HUES48 (cell line): ENCODE measurements at regions not wholly inside any gene's neighbourhood (a gene's known extent, or its start where the extent isn't known, plus 50 kb on each side); places are given as distances from the start of the nearest gene placed in this dataset.
"Not testable (repeated sequence)": the region's sequence is repeated elsewhere in the genome, so short reads cannot be mapped to it uniquely, and the experiment has no call there.

Experiments
- H3K27ac ChIP-seq: one replicate; pipeline ENCODE4 v1.7.0; 2013; ENCODE audit warnings: low read depth, low read length, inconsistent platforms
- H3K27me3 ChIP-seq: 2 replicates; pipeline ENCODE4 v1.6.1; 2013; ENCODE audit warnings: mild to moderate bottlenecking, low read length; ENCODE audit not compliant: control insufficient read depth, insufficient read depth
- H3K36me3 ChIP-seq: 2 replicates; pipeline ENCODE4 v1.6.1; 2013; ENCODE audit warnings: low read length; ENCODE audit not compliant: control insufficient read depth, insufficient read depth
- H3K4me1 ChIP-seq: 2 replicates; pipeline ENCODE4 v1.6.1; 2013; ENCODE audit warnings: mild to moderate bottlenecking, low read length; ENCODE audit not compliant: control insufficient read depth, insufficient read depth
- H3K4me3 ChIP-seq: 2 replicates; pipeline ENCODE4 v1.5.1; 2013; ENCODE audit warnings: mild to moderate bottlenecking, low read depth, low read length
- H3K9ac ChIP-seq: 2 replicates; pipeline ENCODE4 v1.6.1; 2013; ENCODE audit warnings: mild to moderate bottlenecking, low read depth, low read length, moderate library complexity
- H3K9me3 ChIP-seq: 2 replicates; pipeline ENCODE4 v1.6.1; 2013; ENCODE audit warnings: low read length; ENCODE audit not compliant: control insufficient read depth, insufficient read depth

DNA sequence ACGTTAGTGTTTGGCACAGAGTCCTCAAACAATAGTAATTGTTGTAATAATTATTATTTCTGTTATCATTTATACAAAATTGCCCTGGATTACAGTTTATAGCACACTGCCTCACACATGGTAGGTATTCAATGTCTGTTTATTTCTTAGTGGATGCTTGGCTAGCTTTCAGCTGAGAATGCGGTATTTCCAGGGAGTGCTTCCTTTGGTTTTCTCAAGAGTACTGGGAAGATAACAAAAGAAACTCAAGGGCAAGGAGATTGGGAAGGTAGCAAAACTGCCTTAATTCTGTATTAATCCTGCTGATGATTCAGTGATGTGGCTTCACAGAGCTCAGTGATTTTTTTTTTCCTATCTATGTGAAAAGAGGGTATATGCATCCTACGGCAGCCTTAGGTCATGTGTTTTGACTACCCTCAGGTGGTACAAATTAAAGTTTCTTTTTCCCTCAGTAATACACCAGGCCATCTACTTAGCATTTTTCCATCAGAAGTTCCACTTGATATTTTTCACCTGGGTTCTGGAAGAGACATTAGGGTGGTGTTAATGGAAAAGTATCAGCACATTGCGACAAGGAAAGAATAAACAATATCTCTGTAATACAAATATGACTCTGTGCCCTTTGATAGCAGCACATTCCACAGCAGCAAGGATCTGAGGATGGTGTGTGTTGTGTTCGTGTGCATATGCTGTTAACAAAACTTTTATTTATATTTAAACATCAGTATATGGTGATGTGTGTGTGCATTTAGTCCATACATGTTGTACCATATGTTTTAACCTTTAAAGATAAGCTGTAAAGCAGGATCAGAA lies 124.3 kb upstream of the RASGEF1B start:
- H3K9ac ChIP-seq: no peak overlapping the region
- H3K27me3 ChIP-seq: no peaks in the 10 kb centered on the region
- no peaks in the 10 kb centered on the region for H3K9me3 ChIP-seq
- H3K4me1 ChIP-seq: peaks cover 18% of the 10 kb centered on the region
- H3K36me3 ChIP-seq: no peaks in the 10 kb centered on the region
- H3K4me3 ChIP-seq: no peak overlapping the region
- no peak overlapping the region for H3K27ac ChIP-seq

DNA sequence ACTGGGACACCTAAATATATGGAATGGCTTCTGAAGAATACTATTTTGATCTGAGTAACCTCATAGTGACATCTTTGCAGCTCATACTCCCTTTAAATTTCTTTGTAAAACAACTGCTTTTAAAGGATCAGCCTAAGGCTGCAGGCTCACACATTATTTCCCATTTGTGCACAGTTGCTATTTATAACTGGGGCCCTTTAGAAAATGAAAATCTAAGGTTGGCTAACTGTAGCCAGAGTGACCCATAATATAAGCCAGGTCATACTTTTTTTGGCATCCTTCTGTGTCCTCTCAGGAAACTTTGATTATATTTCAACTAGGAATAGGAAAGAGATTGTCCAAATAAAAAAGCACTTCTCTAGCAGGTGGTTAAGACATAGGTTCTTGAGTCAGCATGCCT lies 123.6 kb upstream of the RASGEF1B start:
- Histone ChIP-seq H3K4me1 (peaks cover 11% of the 10 kb centered on the region), H3K36me3 (no peaks in the 10 kb centered on the region), H3K27ac (no peak overlapping the region), H3K4me3 (no peak overlapping the region), H3K9ac (no peak overlapping the region), H3K27me3 (no peaks in the 10 kb centered on the region), H3K9me3 (no peaks in the 10 kb centered on the region)

GRCh38 chr4:81594490-81595159 lies 122.9 kb upstream of the RASGEF1B start:
- Histone ChIP-seq H3K36me3 (no peaks in the 10 kb centered on the region), H3K27me3 (no peaks in the 10 kb centered on the region), H3K4me3 (no peak overlapping the region), H3K27ac (no peak overlapping the region), H3K4me1 (peaks cover 4% of the 10 kb centered on the region), H3K9me3 (no peaks in the 10 kb centered on the region), H3K9ac (no peak overlapping the region)

GRCh38 chr4:81592701-81593100 lies 121.0 kb upstream of the RASGEF1B start:
- H3K27ac ChIP-seq: no peak overlapping the region

GRCh38 chr4:81590596-81590995 lies 118.9 kb upstream of the RASGEF1B start:
- H3K27me3 ChIP-seq: no peaks in the 10 kb centered on the region
- H3K9ac ChIP-seq: no peak overlapping the region
- H3K36me3 ChIP-seq: no peaks in the 10 kb centered on the region
- no peaks in the 10 kb centered on the region for H3K9me3 ChIP-seq
- H3K27ac ChIP-seq: no peak overlapping the region
- no peaks in the 10 kb centered on the region; the same call in 1 of the 2 replicates for H3K4me1 ChIP-seq
- no peak overlapping the region for H3K4me3 ChIP-seq

More at GRCh38 chr4:81592701-81593100, 121.0 kb upstream of the RASGEF1B start:
- H3K4me1 ChIP-seq: no peaks in the 10 kb centered on the region; the same call in 1 of the 2 replicates
- no peaks in the 10 kb centered on the region for H3K9me3 ChIP-seq
- H3K27me3 ChIP-seq: no peaks in the 10 kb centered on the region
- no peak overlapping the region for H3K4me3 ChIP-seq
- no peaks in the 10 kb centered on the region for H3K36me3 ChIP-seq
- no peak overlapping the region for H3K9ac ChIP-seq

- H3K9ac ChIP-seq: no peak overlapping the region
Measured at GRCh38 chr4:81589262-81589661, 117.6 kb upstream of the RASGEF1B start.

DNA sequence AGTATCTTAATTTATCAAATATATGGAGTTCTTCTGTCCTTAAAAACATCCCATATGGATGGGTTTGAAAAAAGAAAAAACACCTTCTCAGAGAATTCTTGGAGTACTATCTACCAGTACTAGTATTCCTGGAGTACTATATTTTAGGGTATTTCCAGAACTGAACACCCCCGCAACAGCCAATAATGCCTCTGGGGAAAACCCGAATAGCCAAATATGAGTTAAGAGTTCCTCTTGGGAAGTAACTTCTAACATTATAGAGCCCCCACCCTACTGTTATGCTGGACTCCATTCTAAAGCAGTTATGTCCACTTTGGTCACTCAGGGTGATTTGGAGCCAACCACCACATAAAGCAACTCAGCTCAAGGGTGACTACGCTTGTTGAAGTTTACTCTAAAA lies 115.0 kb upstream of the RASGEF1B start:
- Histone ChIP-seq H3K9ac (no peak overlapping the region), H3K27me3 (no peaks in the 10 kb centered on the region), H3K27ac (no peak overlapping the region), H3K4me3 (no peak overlapping the region), H3K36me3 (no peaks in the 10 kb centered on the region), H3K4me1 (no peaks in the 10 kb centered on the region), H3K9me3 (no peaks in the 10 kb centered on the region)

More at GRCh38 chr4:81589262-81589661, 117.6 kb upstream of the RASGEF1B start:
- no peaks in the 10 kb centered on the region for H3K36me3 ChIP-seq
- H3K4me3 ChIP-seq: no peak overlapping the region
- H3K9me3 ChIP-seq: no peaks in the 10 kb centered on the region
- H3K27me3 ChIP-seq: no peaks in the 10 kb centered on the region
- no peak overlapping the region for H3K27ac ChIP-seq
- no peaks in the 10 kb centered on the region; the same call in 1 of the 2 replicates for H3K4me1 ChIP-seq

GRCh38 chr4:81580994-81581374 lies 109.3 kb upstream of the RASGEF1B start:
- H3K4me1 ChIP-seq, H3K27ac ChIP-seq, H3K36me3 ChIP-seq, H3K9me3 ChIP-seq, H3K27me3 ChIP-seq, H3K4me3 ChIP-seq, H3K9ac ChIP-seq: not testable (repeated sequence)

- Histone ChIP-seq H3K4me3 (no peak overlapping the region), H3K4me1 (peaks cover 3% of the 10 kb centered on the region), H3K27me3 (no peaks in the 10 kb centered on the region), H3K27ac (no peak overlapping the region), H3K9me3 (no peaks in the 10 kb centered on the region), H3K9ac (no peak overlapping the region), H3K36me3 (no peaks in the 10 kb centered on the region)
Measured at GRCh38 chr4:81580346-81580993, 108.8 kb upstream of the RASGEF1B start.

DNA sequence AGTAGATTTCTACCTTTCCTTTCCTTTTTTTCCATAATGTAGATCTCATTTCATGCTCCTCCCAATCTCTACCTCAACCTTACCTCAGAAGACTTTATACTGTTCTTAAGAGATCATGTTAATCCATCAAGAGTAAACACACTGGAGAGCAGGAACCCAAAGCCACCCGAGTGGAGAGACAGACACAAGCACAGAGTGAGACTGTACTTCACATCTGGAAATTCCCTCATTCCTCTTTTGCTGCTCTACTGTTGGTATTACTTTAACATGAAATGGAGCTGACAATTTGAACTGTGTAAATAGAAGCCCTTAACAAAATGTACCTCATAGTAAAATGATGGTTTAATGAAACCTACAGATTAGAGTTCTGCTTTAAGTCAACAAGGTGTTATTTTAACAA lies 105.7 kb upstream of the RASGEF1B start:
- Histone ChIP-seq H3K9me3 (no peaks in the 10 kb centered on the region), H3K27ac (no peak overlapping the region), H3K4me3 (no peak overlapping the region), H3K4me1 (peaks cover 13% of the 10 kb centered on the region), H3K9ac (no peak overlapping the region), H3K27me3 (no peaks in the 10 kb centered on the region), H3K36me3 (no peaks in the 10 kb centered on the region)

DNA sequence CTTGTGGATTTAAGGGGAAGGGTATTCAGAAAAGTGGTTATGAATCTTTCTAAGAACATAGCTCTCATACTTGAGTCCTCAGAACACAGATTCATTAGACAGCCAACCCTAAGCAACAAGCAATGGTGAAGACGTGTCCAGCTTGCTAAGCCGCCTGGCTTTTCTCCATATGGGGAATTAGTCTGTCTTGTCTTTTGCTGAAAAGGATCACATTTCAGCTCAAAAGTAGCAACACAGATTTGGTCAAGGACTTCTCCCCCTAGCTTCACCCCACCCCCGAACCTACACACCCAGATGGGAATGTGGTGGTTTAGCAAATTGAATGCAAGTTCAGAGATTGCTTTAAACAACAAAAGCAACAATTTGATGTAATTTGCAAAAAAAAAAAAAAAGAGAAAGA lies 103.3 kb upstream of the RASGEF1B start:
- H3K9me3 ChIP-seq: no peaks in the 10 kb centered on the region
- H3K9ac ChIP-seq: no peak overlapping the region
- H3K27me3 ChIP-seq: no peaks in the 10 kb centered on the region
- H3K36me3 ChIP-seq: no peaks in the 10 kb centered on the region
- H3K27ac ChIP-seq: no peak overlapping the region
- no peak overlapping the region for H3K4me3 ChIP-seq
- H3K4me1 ChIP-seq: peaks cover 13% of the 10 kb centered on the region
